GM18502 (cell line): ENCODE measurements at regions not wholly inside any gene's neighbourhood (a gene's known extent, or its start where the extent isn't known, plus 50 kb on each side); places are given as distances from the start of the nearest gene placed in this dataset.

Source experiments
- ATAC-seq: cut with Tn5 transposase; IDR thresholded peaks from one replicate; pipeline ENCODE4 v1.9.1; 2021; ENCODE audit warnings: mild to moderate bottlenecking; ENCODE audit not compliant: unreplicated experiment, poor library complexity

- no peak for ATAC-seq
Measured at GRCh38 chr14:32018391-32019092, 58.6 kb upstream of the ARHGAP5 start.

DNA sequence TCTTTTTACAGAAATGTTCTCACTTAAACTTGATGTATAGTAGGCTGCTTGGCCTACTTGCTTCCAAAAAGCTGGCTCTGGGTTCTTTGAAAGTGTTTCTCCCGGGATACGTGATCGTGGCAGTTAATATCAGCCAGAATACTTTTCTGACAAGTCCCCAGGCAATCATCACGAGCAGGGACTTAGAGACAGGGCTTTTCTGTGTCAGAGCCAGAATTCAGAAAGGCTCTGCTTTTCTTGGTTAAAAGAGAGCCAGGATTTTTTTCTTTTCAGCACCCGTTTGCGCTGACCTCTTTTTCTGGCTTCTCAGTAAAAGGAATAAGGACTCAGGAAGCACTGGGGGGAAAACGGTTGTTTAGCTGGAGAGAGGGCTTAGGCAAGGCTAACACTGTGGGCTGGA, 57.8 kb upstream of the ARHGAP5 start:
- no peak for ATAC-seq

DNA sequence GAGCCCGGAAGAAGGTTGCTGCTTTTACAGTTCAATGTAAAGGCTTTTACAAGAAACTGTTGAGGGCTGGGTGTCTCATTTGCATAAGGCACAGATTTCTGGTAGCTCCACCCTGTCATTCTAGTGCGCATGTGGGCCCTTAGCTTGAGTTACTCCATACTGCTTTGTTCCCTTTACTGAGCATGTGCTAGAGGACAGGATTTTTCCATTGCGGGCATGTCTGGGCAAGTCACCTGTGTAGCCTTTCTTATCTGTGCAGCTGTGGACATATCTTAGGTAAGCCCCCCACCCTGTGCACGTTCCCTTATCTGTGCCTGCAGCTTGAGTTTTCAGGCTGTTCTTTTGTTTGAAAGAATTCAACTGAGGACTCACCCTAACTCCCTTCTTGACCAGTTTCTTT, 56.2 kb upstream of the ARHGAP5 start:
- no peak for ATAC-seq

DNA sequence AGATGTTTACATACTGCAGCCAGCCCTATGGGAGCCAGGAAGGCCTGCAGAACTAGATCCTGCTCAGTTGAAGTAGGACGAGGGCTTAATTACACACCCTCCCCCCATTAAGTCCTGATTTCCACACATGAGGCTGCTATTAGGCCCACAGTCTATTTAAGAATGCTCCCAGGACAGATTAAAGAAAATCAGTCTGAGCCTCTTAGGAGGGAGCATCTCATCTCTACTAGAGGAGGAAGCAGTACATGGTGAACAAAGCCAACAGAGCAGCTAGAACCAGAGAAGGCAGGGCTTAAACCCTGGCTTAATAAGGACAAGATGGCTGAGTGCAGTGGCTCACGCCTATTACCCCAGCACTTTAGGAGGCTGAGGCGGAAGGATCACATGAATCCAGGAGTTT, 55.8 kb upstream of the ARHGAP5 start:
- ATAC-seq, result no peak

DNA sequence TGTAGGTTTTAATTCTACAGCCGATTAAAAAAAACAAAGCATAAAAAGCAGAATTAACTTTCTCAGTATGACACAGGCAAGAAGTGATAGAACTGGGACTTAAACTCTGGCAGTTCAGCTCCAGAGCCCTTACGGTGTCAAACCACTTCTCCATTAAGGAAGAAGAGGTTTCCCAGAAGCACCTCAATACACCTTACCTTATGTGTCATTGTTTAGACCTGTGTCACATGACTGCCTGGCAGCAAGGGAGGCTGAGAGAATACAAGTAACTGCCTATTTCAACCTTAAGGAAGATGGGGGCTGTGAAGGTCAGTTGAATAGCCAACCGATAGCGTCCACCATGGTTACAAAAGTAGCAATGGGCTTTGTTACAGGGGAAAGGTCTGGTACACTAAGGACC, 54.6 kb upstream of the ARHGAP5 start:
- ATAC-seq, result no peak

GRCh38 chr14:32022938-32023466, 54.1 kb upstream of the ARHGAP5 start:
- ATAC-seq, result no peak

- ATAC-seq, result no peak
Measured at GRCh38 chr14:32023540-32023939, 53.6 kb upstream of the ARHGAP5 start.

GRCh38 chr14:32027255-32027939, 49.7 kb upstream of the ARHGAP5 start:
- no peak for ATAC-seq
